ENCODE measurements at regions not wholly inside any gene's neighbourhood (a gene's known extent, or its start where the extent isn't known, plus 50 kb on each side); places are given as distances from the start of the nearest gene placed in this dataset.

DNA sequence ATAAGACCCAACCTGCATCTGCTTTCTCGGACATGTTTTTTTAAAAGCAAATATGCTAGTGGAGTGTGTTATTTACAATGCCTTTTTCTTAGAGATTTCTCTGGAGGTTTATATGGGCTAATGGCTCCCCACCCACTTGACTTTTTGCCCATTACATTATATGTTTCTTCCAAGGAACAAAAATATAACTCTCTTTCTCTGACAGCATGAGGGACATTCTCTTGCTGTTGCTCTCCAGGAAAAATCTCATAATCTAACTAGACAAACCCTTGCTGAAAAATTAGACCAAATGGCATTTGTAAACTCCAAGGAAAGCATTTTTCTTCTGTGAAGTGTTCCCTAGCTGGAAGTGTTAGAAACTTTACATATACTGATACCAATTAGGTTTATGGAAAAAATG, 213.7 kb downstream of the PRL start:
- TF ChIP-seq, protein P1, sequence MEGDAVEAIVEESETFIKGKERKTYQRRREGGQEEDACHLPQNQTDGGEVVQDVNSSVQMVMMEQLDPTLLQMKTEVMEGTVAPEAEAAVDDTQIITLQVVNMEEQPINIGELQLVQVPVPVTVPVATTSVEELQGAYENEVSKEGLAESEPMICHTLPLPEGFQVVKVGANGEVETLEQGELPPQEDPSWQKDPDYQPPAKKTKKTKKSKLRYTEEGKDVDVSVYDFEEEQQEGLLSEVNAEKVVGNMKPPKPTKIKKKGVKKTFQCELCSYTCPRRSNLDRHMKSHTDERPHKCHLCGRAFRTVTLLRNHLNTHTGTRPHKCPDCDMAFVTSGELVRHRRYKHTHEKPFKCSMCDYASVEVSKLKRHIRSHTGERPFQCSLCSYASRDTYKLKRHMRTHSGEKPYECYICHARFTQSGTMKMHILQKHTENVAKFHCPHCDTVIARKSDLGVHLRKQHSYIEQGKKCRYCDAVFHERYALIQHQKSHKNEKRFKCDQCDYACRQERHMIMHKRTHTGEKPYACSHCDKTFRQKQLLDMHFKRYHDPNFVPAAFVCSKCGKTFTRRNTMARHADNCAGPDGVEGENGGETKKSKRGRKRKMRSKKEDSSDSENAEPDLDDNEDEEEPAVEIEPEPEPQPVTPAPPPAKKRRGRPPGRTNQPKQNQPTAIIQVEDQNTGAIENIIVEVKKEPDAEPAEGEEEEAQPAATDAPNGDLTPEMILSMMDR (IDR thresholded peaks at IDR 0.05), result no peak
- no peak for TF ChIP-seq POLR2A (IDR thresholded peaks at IDR 0.05)

All from adrenal gland (tissue), 5 donors.